ENCODE measurements at regions not wholly inside any gene's neighbourhood (a gene's known extent, or its start where the extent isn't known, plus 50 kb on each side); places are given as distances from the start of the nearest gene placed in this dataset.

DNA sequence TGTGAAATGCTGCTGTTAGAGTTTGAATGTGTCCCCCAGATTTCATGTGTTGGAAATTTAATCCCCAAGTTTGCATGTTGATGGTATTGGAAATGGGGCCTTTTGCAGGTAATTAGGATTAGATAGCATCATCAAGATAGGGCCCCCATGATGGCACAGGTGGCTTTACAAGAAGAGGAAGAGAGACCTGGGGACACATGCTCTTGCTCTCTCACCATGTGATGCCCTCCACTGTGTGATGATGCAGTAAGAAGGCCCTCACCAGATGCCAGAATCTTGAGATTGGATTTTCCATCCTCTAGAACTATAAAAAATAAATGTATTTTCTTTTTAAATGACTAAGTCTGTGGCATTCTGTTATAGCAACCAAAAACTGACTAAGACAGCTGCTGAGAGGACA is 57.0 kb upstream of the NEK7 start:
- TF ChIP-seq, protein P1, sequence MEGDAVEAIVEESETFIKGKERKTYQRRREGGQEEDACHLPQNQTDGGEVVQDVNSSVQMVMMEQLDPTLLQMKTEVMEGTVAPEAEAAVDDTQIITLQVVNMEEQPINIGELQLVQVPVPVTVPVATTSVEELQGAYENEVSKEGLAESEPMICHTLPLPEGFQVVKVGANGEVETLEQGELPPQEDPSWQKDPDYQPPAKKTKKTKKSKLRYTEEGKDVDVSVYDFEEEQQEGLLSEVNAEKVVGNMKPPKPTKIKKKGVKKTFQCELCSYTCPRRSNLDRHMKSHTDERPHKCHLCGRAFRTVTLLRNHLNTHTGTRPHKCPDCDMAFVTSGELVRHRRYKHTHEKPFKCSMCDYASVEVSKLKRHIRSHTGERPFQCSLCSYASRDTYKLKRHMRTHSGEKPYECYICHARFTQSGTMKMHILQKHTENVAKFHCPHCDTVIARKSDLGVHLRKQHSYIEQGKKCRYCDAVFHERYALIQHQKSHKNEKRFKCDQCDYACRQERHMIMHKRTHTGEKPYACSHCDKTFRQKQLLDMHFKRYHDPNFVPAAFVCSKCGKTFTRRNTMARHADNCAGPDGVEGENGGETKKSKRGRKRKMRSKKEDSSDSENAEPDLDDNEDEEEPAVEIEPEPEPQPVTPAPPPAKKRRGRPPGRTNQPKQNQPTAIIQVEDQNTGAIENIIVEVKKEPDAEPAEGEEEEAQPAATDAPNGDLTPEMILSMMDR (conservative IDR thresholded peaks at IDR 0.05 in 1 of 2, IDR thresholded peaks at IDR 0.05 in 1 of 2; ENCODE audit: low read depth in 1 of 2, low read length in 2 of 2): no peak
- no peak for TF ChIP-seq EZH2 (IDR thresholded peaks at IDR 0.05; ENCODE audit: low read length, missing control alignments)

DNA sequence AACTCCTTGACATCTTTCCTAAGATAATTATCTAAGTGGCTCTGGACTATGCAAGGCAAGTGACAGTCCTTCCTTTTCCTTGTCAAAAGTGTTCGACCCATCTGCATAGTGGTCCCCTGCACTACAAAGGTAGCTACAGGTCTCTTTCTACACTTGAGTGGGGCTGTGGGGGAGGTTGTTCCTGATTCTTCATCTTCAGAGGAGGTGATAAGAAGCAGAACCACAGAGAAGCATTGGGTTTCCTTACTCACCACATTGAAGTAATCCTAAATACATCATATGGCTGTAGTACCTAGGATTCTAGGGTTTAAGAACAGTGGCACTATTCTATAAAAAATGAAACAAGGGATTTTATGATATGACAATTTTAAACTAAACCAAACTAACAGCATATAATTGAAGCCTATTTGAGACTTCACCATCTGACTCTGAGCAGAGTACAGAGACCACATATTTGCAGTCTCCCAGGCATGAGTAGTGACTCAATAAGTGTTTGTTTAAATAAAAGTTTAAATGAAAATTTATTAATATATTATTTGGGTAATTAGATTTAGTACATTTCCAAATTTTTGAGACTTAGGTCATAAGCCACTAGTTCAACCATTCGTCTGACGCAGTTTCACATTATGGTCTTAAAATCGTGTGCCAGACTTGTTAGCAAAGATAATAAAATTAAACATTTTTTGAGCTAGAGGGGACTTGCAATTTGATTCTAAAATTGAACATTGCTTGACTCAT is 54.9 kb upstream of the NEK7 start:
- H3K4me3 ChIP-seq (replicated peaks in 1 of 4; ENCODE audit: control extremely low read depth in 1 of 4, insufficient read depth in 1 of 4, low read depth in 3 of 4, low read length in 4 of 4): no peak overlapping the region
- no peaks in the 10 kb centered on the region for H3K36me3 ChIP-seq (ENCODE audit: control insufficient read depth, insufficient read depth, low read length)
- no peaks in the 10 kb centered on the region for H3K79me2 ChIP-seq (ENCODE audit: control insufficient read depth, insufficient read depth, low read length)
- DNase-seq (ENCODE audit: low read depth in 2 of 2): peak; percentile 31 to 33
- no peaks in the 10 kb centered on the region for H3K27me3 ChIP-seq (ENCODE audit: control insufficient read depth, insufficient read depth, low read length)
- H3K9ac ChIP-seq (ENCODE audit: insufficient read depth, low read length): no peak overlapping the region
- peak overlapping the region; percentile 19 for H3K4me2 ChIP-seq (ENCODE audit: extremely low read depth, insufficient read depth, low read length)
- TF ChIP-seq, protein P1 (conservative IDR thresholded peaks at IDR 0.05 in 1 of 2, IDR thresholded peaks at IDR 0.05 in 1 of 2; ENCODE audit: low read depth in 1 of 2, low read length in 2 of 2): no peak
- TF ChIP-seq EZH2 (IDR thresholded peaks at IDR 0.05; ENCODE audit: low read length, missing control alignments): no peak
- no peak overlapping the region for H2AFZ ChIP-seq (ENCODE audit: low read length)
- H4K20me1 ChIP-seq (ENCODE audit: control insufficient read depth, extremely low read depth, insufficient read depth, low read length): no peaks in the 10 kb centered on the region
- H3K4me1 ChIP-seq (ENCODE audit: control insufficient read depth, extremely low read depth, insufficient read depth, low read length): peaks cover 5% of the 10 kb centered on the region
- H3K27ac ChIP-seq (ENCODE audit: insufficient read depth, low read length): no peak overlapping the region
- H3K9me3 ChIP-seq (ENCODE audit: control insufficient read depth, insufficient read depth, low read depth, low read length): no peaks in the 10 kb centered on the region

More for the DNA sequence above, 57.0 kb upstream of the NEK7 start:
- Histone ChIP-seq H3K9ac (ENCODE audit: insufficient read depth, low read length) (no peak overlapping the region), H3K27me3 (ENCODE audit: control insufficient read depth, insufficient read depth, low read length) (no peaks in the 10 kb centered on the region), H3K79me2 (ENCODE audit: control insufficient read depth, insufficient read depth, low read length) (no peaks in the 10 kb centered on the region), H4K20me1 (ENCODE audit: control insufficient read depth, extremely low read depth, insufficient read depth, low read length) (no peaks in the 10 kb centered on the region), H2AFZ (ENCODE audit: low read length) (no peak overlapping the region), H3K4me2 (ENCODE audit: extremely low read depth, insufficient read depth, low read length) (no peak overlapping the region), H3K9me3 (ENCODE audit: control insufficient read depth, insufficient read depth, low read depth, low read length) (no peaks in the 10 kb centered on the region), H3K4me3 (replicated peaks in 1 of 4; ENCODE audit: control extremely low read depth in 1 of 4, insufficient read depth in 1 of 4, low read depth in 3 of 4, low read length in 4 of 4) (no peak overlapping the region), H3K36me3 (ENCODE audit: control insufficient read depth, insufficient read depth, low read length) (no peaks in the 10 kb centered on the region), H3K4me1 (ENCODE audit: control insufficient read depth, extremely low read depth, insufficient read depth, low read length) (peaks cover 5% of the 10 kb centered on the region), H3K27ac (ENCODE audit: insufficient read depth, low read length) (no peak overlapping the region)
- no peak for DNase-seq (ENCODE audit: low read depth in 2 of 2)

DNA sequence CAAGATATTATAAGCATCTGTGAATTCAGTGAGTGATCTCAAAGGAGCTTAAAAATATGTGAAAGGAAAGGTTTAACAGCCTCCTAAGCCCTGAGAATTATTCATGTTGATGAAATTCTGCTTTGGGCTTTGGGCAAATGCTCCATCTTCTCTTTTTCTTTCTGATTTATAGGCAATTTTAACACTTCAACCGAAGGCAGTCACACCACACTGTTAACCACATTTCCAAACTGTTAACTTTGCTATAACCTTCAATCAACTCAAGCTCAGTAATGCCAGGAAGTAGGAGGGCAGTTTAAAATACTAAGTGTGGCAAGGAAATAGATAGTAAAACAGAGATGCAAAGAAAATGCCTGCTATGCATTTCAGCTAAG is 54.4 kb upstream of the NEK7 start:
- no peaks in the 10 kb centered on the region for H3K27me3 ChIP-seq (ENCODE audit: control insufficient read depth, insufficient read depth, low read length)
- peak overlapping the region; percentile 4 for H2AFZ ChIP-seq (ENCODE audit: low read length)
- H3K79me2 ChIP-seq (ENCODE audit: control insufficient read depth, insufficient read depth, low read length): no peaks in the 10 kb centered on the region
- no peaks in the 10 kb centered on the region for H3K9me3 ChIP-seq (ENCODE audit: control insufficient read depth, insufficient read depth, low read depth, low read length)
- peak overlapping the region; percentile 2 for H3K4me2 ChIP-seq (ENCODE audit: extremely low read depth, insufficient read depth, low read length)
- peaks cover 5% of the 10 kb centered on the region for H3K4me1 ChIP-seq (ENCODE audit: control insufficient read depth, extremely low read depth, insufficient read depth, low read length)
- no peak overlapping the region for H3K9ac ChIP-seq (ENCODE audit: insufficient read depth, low read length)
- H3K36me3 ChIP-seq (ENCODE audit: control insufficient read depth, insufficient read depth, low read length): no peaks in the 10 kb centered on the region
- H3K27ac ChIP-seq (ENCODE audit: insufficient read depth, low read length): no peak overlapping the region
- H3K4me3 ChIP-seq (replicated peaks in 1 of 4; ENCODE audit: control extremely low read depth in 1 of 4, insufficient read depth in 1 of 4, low read depth in 3 of 4, low read length in 4 of 4): no peak overlapping the region
- no peaks in the 10 kb centered on the region for H4K20me1 ChIP-seq (ENCODE audit: control insufficient read depth, extremely low read depth, insufficient read depth, low read length)
- TF ChIP-seq, protein P1 (conservative IDR thresholded peaks at IDR 0.05 in 1 of 2, IDR thresholded peaks at IDR 0.05 in 1 of 2; ENCODE audit: low read depth in 1 of 2, low read length in 2 of 2): no peak
- no peak for TF ChIP-seq EZH2 (IDR thresholded peaks at IDR 0.05; ENCODE audit: low read length, missing control alignments)
- DNase-seq (ENCODE audit: low read depth in 2 of 2): peak in 1 of 2 donors; percentile 50

Measured in fibroblast of lung (primary cell).